HG03460 (cell line): ENCODE measurements at regions not wholly inside any gene's neighbourhood (a gene's known extent, or its start where the extent isn't known, plus 50 kb on each side); places are given as distances from the start of the nearest gene placed in this dataset.
"Not testable (repeated sequence)": the region's sequence is repeated elsewhere in the genome, so short reads cannot be mapped to it uniquely, and the experiment has no call there.

Experiments used
- ATAC-seq: cut with Tn5 transposase; IDR thresholded peaks from one replicate; pipeline ENCODE4 v1.9.1; 2021; ENCODE audit not compliant: unreplicated experiment

- no peak for ATAC-seq
Observed at GRCh38 chr2:12871694-12872315, 155.1 kb downstream of the TRIB2 start.

GRCh38 chr2:12877761-12878160, 161.0 kb downstream of the TRIB2 start:
- no peak for ATAC-seq

GRCh38 chr2:12879649-12880048, 162.9 kb downstream of the TRIB2 start:
- ATAC-seq: no peak

- ATAC-seq: no peak
Observed at GRCh38 chr2:12881952-12882351, 165.2 kb downstream of the TRIB2 start.

- ATAC-seq: no peak
Observed at GRCh38 chr2:12882393-12882792, 165.7 kb downstream of the TRIB2 start.

GRCh38 chr2:12883906-12884305, 167.2 kb downstream of the TRIB2 start:
- no peak for ATAC-seq

GRCh38 chr2:12884713-12885282, 168.1 kb downstream of the TRIB2 start:
- ATAC-seq: no peak

GRCh38 chr2:12890066-12890465, 173.3 kb downstream of the TRIB2 start:
- ATAC-seq: no peak

GRCh38 chr2:12890481-12890991, 173.8 kb downstream of the TRIB2 start:
- ATAC-seq: no peak

- no peak for ATAC-seq
Observed at GRCh38 chr2:12895017-12895416, 178.3 kb downstream of the TRIB2 start.

- no peak for ATAC-seq
Observed at GRCh38 chr2:12896318-12896982, 179.7 kb downstream of the TRIB2 start.

GRCh38 chr2:12897181-12897580, 180.4 kb downstream of the TRIB2 start:
- no peak for ATAC-seq

- no peak for ATAC-seq
Observed at GRCh38 chr2:12903272-12903671, 186.5 kb downstream of the TRIB2 start.

- ATAC-seq: no peak
Observed at GRCh38 chr2:12910431-12910830, 193.7 kb downstream of the TRIB2 start.

- no peak for ATAC-seq
Observed at GRCh38 chr2:12915787-12916186, 199.1 kb downstream of the TRIB2 start.

- ATAC-seq: no peak
Observed at GRCh38 chr2:12918138-12918834, 201.6 kb downstream of the TRIB2 start.

- no peak for ATAC-seq
Observed at GRCh38 chr2:12918835-12919445, 202.2 kb downstream of the TRIB2 start.

GRCh38 chr2:12921321-12921720, 204.6 kb downstream of the TRIB2 start:
- no peak for ATAC-seq

- ATAC-seq: no peak
Observed at GRCh38 chr2:12923907-12924610, 207.3 kb downstream of the TRIB2 start.

- ATAC-seq: not testable (repeated sequence)
Observed at GRCh38 chr2:12926641-12927040, 209.9 kb downstream of the TRIB2 start.
